MM.1S (cell line): ENCODE measurements at regions not wholly inside any gene's neighbourhood (a gene's known extent, or its start where the extent isn't known, plus 50 kb on each side); places are given as distances from the start of the nearest gene placed in this dataset.

Source experiments
- DNase-seq: peaks from one replicate; pipeline ENCODE4 v3.0.0-alpha.2; 2015
- H2AFZ ChIP-seq: fragments of 300-600 bp; sonication (generic); 2 replicates; pipeline ENCODE4 v1.6.0; 2016; ENCODE audit warnings: antibody characterized with exemption, low read length
- H3F3A ChIP-seq: fragments of 300-600 bp; sonication (generic); 2 replicates; pipeline ENCODE4 v1.6.1; 2016; ENCODE audit warnings: mild to moderate bottlenecking, antibody characterized with exemption, low read length, moderate library complexity, mixed read lengths; ENCODE audit not compliant: insufficient read depth
- H3K27ac ChIP-seq: fragments of 300-600 bp; sonication (generic); 2 replicates; pipeline ENCODE4 v1.5.1; 2016; ENCODE audit warnings: mild to moderate bottlenecking, low read length
- H3K27me3 ChIP-seq: fragments of 300-600 bp; sonication (generic); replicated peaks from 2 replicates; pipeline ENCODE4 v1.6.0; 2016; ENCODE audit warnings: low read length; ENCODE audit not compliant: insufficient read depth
- H3K36me3 ChIP-seq: fragments of 300-600 bp; sonication (generic); replicated peaks from 2 replicates; pipeline ENCODE4 v1.6.1; 2016; ENCODE audit warnings: mild to moderate bottlenecking, low read length, mixed read lengths; ENCODE audit not compliant: insufficient read depth
- H3K4me1 ChIP-seq: fragments of 300-600 bp; sonication (generic); 2 replicates; pipeline ENCODE4 v1.6.1; 2016; ENCODE audit warnings: low read length, mixed read lengths
- H3K4me2 ChIP-seq: fragments of 300-600 bp; sonication (generic); 2 replicates; pipeline ENCODE4 v1.6.0; 2016; ENCODE audit warnings: low read depth, low read length
- H3K4me3 ChIP-seq: fragments of 300-600 bp; sonication (generic); 2 replicates; pipeline ENCODE4 v1.5.1; 2016; ENCODE audit warnings: low read length, mixed read lengths
- H3K79me2 ChIP-seq: fragments of 300-600 bp; sonication (generic); 2 replicates; pipeline ENCODE4 v1.6.1; 2016; ENCODE audit warnings: mixed run types, low read length, mixed read lengths
- H3K9ac ChIP-seq: fragments of 300-600 bp; sonication (generic); 2 replicates; pipeline ENCODE4 v1.6.1; 2016; ENCODE audit warnings: low read length, mixed read lengths
- H3K9me2 ChIP-seq: fragments of 300-600 bp; sonication (generic); replicated peaks from 2 replicates; pipeline ENCODE4 v1.6.1; 2016; ENCODE audit warnings: mild to moderate bottlenecking, low read length, mixed read lengths; ENCODE audit not compliant: insufficient read depth
- H3K9me3 ChIP-seq: fragments of 300-600 bp; sonication (generic); replicated peaks from 2 replicates; pipeline ENCODE4 v1.6.1; 2016; ENCODE audit warnings: mild to moderate bottlenecking, low read length, mixed read lengths; ENCODE audit not compliant: insufficient read depth
- H4K20me1 ChIP-seq: fragments of 300-600 bp; sonication (generic); 2 replicates; pipeline ENCODE4 v1.6.1; 2016; ENCODE audit warnings: mild to moderate bottlenecking, low read length, moderate library complexity, mixed read lengths; ENCODE audit not compliant: insufficient read depth
- CTCF ChIP-seq: fragments of 300-600 bp; sonication (generic); IDR thresholded peaks from 2 replicates; pipeline ENCODE4 v1.5.1; 2016; ENCODE audit warnings: antibody characterized with exemption, low read length, mixed read lengths
- EZH2 ChIP-seq: fragments of 300-600 bp; sonication (generic); optimal IDR thresholded peaks from 2 replicates; pipeline ENCODE3; 2017; ENCODE audit warnings: low read depth, mild to moderate bottlenecking, antibody characterized with exemption, low read length, mixed read lengths
- EZH2phosphoT487 ChIP-seq: fragments of 300-600 bp; sonication (generic); IDR thresholded peaks from 2 replicates; pipeline ENCODE4 v1.6.1; 2018; ENCODE audit warnings: antibody characterized with exemption, low read length

- Histone ChIP-seq H3K27ac (no peak overlapping the region), H3K27me3 (no peaks in the 10 kb centered on the region), H3K36me3 (no peaks in the 10 kb centered on the region), H3K4me1 (peaks cover 3% of the 10 kb centered on the region; the same call in 1 of the 2 replicates), H3K4me2 (no peak overlapping the region), H3K9ac (no peak overlapping the region), H3K4me3 (no peak overlapping the region), H2AFZ (no peak overlapping the region), H3F3A (0 out of 2 replicates have a peak, but pooled peaks cover 3% of the 10 kb centered on the region), H3K9me2 (no peaks in the 10 kb centered on the region), H3K79me2 (no peaks in the 10 kb centered on the region), H4K20me1 (no peaks in the 10 kb centered on the region), H3K9me3 (no peaks in the 10 kb centered on the region)
- TF ChIP-seq CTCF (no peak), EZH2phosphoT487 (no peak), EZH2 (no peak)
- DNase-seq: no peak
Measured at GRCh38 chr2:164287056-164287455, 334.2 kb downstream of the GRB14 start.

- 0 out of 2 replicates have a peak, but pooled peaks cover 3% of the 10 kb centered on the region for H3F3A ChIP-seq
- H3K36me3 ChIP-seq: no peaks in the 10 kb centered on the region
- H3K9me3 ChIP-seq: no peaks in the 10 kb centered on the region
- H3K9ac ChIP-seq: no peak overlapping the region
- H3K79me2 ChIP-seq: no peaks in the 10 kb centered on the region
- no peak overlapping the region for H3K4me3 ChIP-seq
- H3K9me2 ChIP-seq: no peaks in the 10 kb centered on the region
- no peak overlapping the region for H2AFZ ChIP-seq
- H3K27ac ChIP-seq: no peak overlapping the region
- H3K4me2 ChIP-seq: no peak overlapping the region
- H4K20me1 ChIP-seq: no peaks in the 10 kb centered on the region
- H3K27me3 ChIP-seq: no peaks in the 10 kb centered on the region
- DNase-seq: no peak
- TF ChIP-seq EZH2 (no peak), CTCF (no peak), EZH2phosphoT487 (no peak)
- H3K4me1 ChIP-seq: peaks cover 4% of the 10 kb centered on the region; the same call in 1 of the 2 replicates
Measured at GRCh38 chr2:164285576-164285975, 335.7 kb downstream of the GRB14 start.

DNA sequence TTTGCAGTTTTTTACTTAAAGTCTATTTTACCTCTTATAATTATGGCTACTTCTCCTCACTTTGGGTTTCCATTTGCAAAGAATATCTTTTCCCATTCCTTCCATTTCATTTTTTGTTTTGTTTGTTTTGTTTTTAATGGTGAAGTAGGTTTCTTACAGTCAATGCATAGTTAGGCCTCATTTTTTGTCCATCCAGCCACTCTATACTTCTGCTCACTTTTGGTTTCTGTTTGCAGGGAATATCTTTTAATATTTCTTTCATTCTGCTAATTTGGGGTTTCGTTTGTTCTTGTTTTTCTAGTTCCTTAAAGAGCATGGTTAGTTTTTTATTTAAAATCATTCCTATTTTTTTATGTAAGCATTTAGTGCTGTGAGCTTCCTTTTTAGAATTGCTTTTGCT is 339.4 kb downstream of the GRB14 start:
- peak overlapping the region; percentile 28 for H2AFZ ChIP-seq
- H3K27ac ChIP-seq: no peak overlapping the region; the same call in 1 of the 2 replicates
- no peak overlapping the region for H3K4me3 ChIP-seq
- H3K79me2 ChIP-seq: no peaks in the 10 kb centered on the region
- 0 out of 2 replicates have a peak, but pooled peaks cover 3% of the 10 kb centered on the region for H3F3A ChIP-seq
- H3K9ac ChIP-seq: no peak overlapping the region
- TF ChIP-seq CTCF (no peak), EZH2phosphoT487 (no peak), EZH2 (no peak)
- H3K9me2 ChIP-seq: no peaks in the 10 kb centered on the region
- peak overlapping the region; percentile 27; the same call in 1 of the 2 replicates for H3K4me2 ChIP-seq
- H3K9me3 ChIP-seq: no peaks in the 10 kb centered on the region
- no peak for DNase-seq
- H4K20me1 ChIP-seq: no peaks in the 10 kb centered on the region
- no peaks in the 10 kb centered on the region for H3K27me3 ChIP-seq
- H3K4me1 ChIP-seq: peaks cover 4% of the 10 kb centered on the region; the same call in 1 of the 2 replicates
- H3K36me3 ChIP-seq: no peaks in the 10 kb centered on the region
